SK-N-MC (cell line): ENCODE measurements at regions not wholly inside any gene's neighbourhood (a gene's known extent, or its start where the extent isn't known, plus 50 kb on each side); places are given as distances from the start of the nearest gene placed in this dataset.

ENCODE experiments used
- EZH2 ChIP-seq: fragments of 200-600 bp; sonication (generic); IDR thresholded peaks from one replicate; pipeline ENCODE4 v1.6.1; 2017; ENCODE audit warnings: antibody characterized with exemption
- FOXP2 ChIP-seq: optimal IDR thresholded peaks from 2 replicates; pipeline ENCODE3; 2011; ENCODE audit warnings: mild to moderate bottlenecking, moderate library complexity; ENCODE audit not compliant: insufficient read depth; ENCODE audit errors: extremely low read length, control extremely low read depth
- POLR2AphosphoS5 ChIP-seq: IDR thresholded peaks from 2 replicates; pipeline ENCODE4 v1.6.1; 2012; ENCODE audit warnings: mild to moderate bottlenecking, low read depth, low read length, borderline replicate concordance

DNA sequence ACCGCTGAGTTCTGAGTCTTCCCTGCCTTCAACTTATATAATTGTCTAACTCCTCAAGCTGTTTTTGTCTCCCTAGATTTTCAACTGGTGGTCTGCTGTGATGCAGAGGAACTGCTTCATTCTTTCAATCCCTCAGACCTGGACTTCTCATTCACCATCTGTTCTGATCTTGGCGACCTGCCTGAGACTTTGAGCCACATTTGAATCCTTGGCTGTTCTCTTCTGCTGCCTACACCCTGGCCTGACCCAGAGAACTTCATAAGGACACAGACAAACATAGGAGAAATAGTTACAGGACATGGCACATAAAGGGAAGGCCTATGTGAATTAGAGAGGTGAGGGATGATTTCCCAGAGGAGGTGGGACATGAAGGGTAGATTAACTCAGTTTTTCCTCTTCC lies 326.7 kb downstream of the PTEN start:
- TF ChIP-seq POLR2AphosphoS5: no peak
- TF ChIP-seq EZH2: no peak
- TF ChIP-seq FOXP2: no peak
